GM12878 (cell line): ENCODE measurements at regions not wholly inside any gene's neighbourhood (a gene's known extent, or its start where the extent isn't known, plus 50 kb on each side); places are given as distances from the start of the nearest gene placed in this dataset.

Source experiments
- BACH1 ChIP-seq: fragments of 450-650 bp; IDR thresholded peaks from 2 replicates; pipeline ENCODE4 v1.6.1; 2017; ENCODE audit warnings: mild to moderate bottlenecking, borderline replicate concordance
- BCL3 ChIP-seq: IDR thresholded peaks from 2 replicates; pipeline ENCODE4 v1.6.1; 2011; ENCODE audit warnings: borderline replicate concordance, low read depth, mild to moderate bottlenecking, moderate library complexity, low read length; ENCODE audit not compliant: insufficient read depth, poor library complexity, severe bottlenecking
- CREB1 ChIP-seq: IDR thresholded peaks from 2 replicates; pipeline ENCODE4 v1.6.1; 2012; ENCODE audit warnings: low read depth, mild to moderate bottlenecking, inconsistent platforms
- EED ChIP-seq: sonication (generic); IDR thresholded peaks from 2 replicates; pipeline ENCODE4 v1.6.1; 2016; ENCODE audit warnings: antibody characterized with exemption, low read depth
- HCFC1 ChIP-seq: fragments of 150-350 bp; IDR thresholded peaks from 2 replicates; pipeline ENCODE4 v1.6.1; 2014; ENCODE audit warnings: low read length
- JUND ChIP-seq: IDR thresholded peaks from 2 replicates; pipeline ENCODE4 v1.6.1; 2012; ENCODE audit warnings: low read depth, mild to moderate bottlenecking, low read length, improper control_type of control experiment, moderate library complexity
- MTA3 ChIP-seq: IDR thresholded peaks from 2 replicates; pipeline ENCODE4 v1.6.1; 2012; ENCODE audit warnings: low read length, inconsistent platforms, borderline replicate concordance
- MXI1 ChIP-seq: fragments of 150-350 bp; IDR thresholded peaks from 2 replicates; pipeline ENCODE4 v1.6.1; 2011; ENCODE audit warnings: low read depth, mild to moderate bottlenecking, inconsistent platforms, low read length, improper control_type of control experiment
- NR2C1 ChIP-seq: fragments of 450-650 bp; IDR thresholded peaks from 2 replicates; pipeline ENCODE4 v1.6.1; 2017; ENCODE audit warnings: antibody characterized with exemption, mild to moderate bottlenecking, moderate library complexity
- PKNOX1 ChIP-seq: fragments of 450-650 bp; IDR thresholded peaks from 2 replicates; pipeline ENCODE4 v1.6.1; 2016; ENCODE audit warnings: mild to moderate bottlenecking
- RB1 ChIP-seq: fragments of 450-650 bp; formaldehyde crosslinking; IDR thresholded peaks from 2 replicates; pipeline ENCODE4 v1.6.1; 2017; ENCODE audit warnings: mild to moderate bottlenecking, borderline replicate concordance
- RCOR1 ChIP-seq: conservative IDR thresholded peaks from 2 replicates; pipeline ENCODE4 v1.6.1; 2012; ENCODE audit warnings: low read depth, low read length, improper control_type of control experiment
- REST ChIP-seq: IDR thresholded peaks from 2 replicates; pipeline ENCODE4 v1.6.1; 2012; ENCODE audit warnings: mild to moderate bottlenecking, low read depth, low read length
- SMAD5 ChIP-seq: IDR thresholded peaks from 2 replicates; pipeline ENCODE4 v1.6.1; 2016; ENCODE audit warnings: antibody characterized with exemption, low read depth
- SREBF1 ChIP-seq: IDR thresholded peaks from 2 replicates; pipeline ENCODE4 v1.6.1; 2012; ENCODE audit warnings: mild to moderate bottlenecking, low read length
- STAT1 ChIP-seq: fragments of 450-650 bp; conservative IDR thresholded peaks from 2 replicates; pipeline ENCODE4 v1.6.1; 2014; ENCODE audit warnings: antibody characterized with exemption, mild to moderate bottlenecking
- SUZ12 ChIP-seq: fragments of 200-600 bp; sonication (generic); IDR thresholded peaks from one replicate; pipeline ENCODE4 v1.6.1; 2018; ENCODE audit warnings: antibody characterized with exemption, mild to moderate bottlenecking; ENCODE audit not compliant: unreplicated experiment
- TAF1 ChIP-seq: IDR thresholded peaks from 2 replicates; pipeline ENCODE4 v1.6.1; 2011; ENCODE audit warnings: mild to moderate bottlenecking, low read depth, low read length, borderline replicate concordance
- YY1 ChIP-seq: IDR thresholded peaks from 2 replicates; pipeline ENCODE4 v1.6.1; 2011; ENCODE audit warnings: low read depth, mild to moderate bottlenecking, low read length
- ZBTB33 ChIP-seq: fragments of 450-650 bp; IDR thresholded peaks from 2 replicates; pipeline ENCODE4 v1.6.1; 2017; ENCODE audit warnings: mild to moderate bottlenecking
- ZNF274 ChIP-seq: IDR thresholded peaks from one replicate; pipeline ENCODE4 v1.8.0; 2011; ENCODE audit not compliant: insufficient read length, insufficient read depth
- ZSCAN29 ChIP-seq: fragments of 450-650 bp; IDR thresholded peaks from 2 replicates; pipeline ENCODE4 v1.6.1; 2017; ENCODE audit warnings: mild to moderate bottlenecking, moderate library complexity

- TF ChIP-seq ZSCAN29 (no peak; the same call in 1 of the 2 replicates), CREB1 (peak; percentile 87), REST (no peak), ZNF274 (no peak), STAT1 (0 out of 2 replicates have a peak, but pooled peaks have one; percentile 31), HCFC1 (no peak), NR2C1 (no peak), PKNOX1 (peak; percentile 97), EED (peak; percentile 63), RCOR1 (peak; percentile 19; the same call in 1 of the 2 replicates), BACH1 (peak; percentile 93), YY1 (0 out of 2 replicates have a peak, but pooled peaks have one; percentile 14), SUZ12 (no peak), SREBF1 (no peak), MTA3 (peak; percentile 81; the same call in 1 of the 2 replicates), JUND (peak; percentile 90), TAF1 (peak; percentile 14; the same call in 1 of the 2 replicates), MXI1 (peak; percentile 97), BCL3 (peak; percentile 86), SMAD5 (no peak), ZBTB33 (no peak), RB1 (peak; percentile 94; the same call in 1 of the 2 replicates)
These were observed 183.6 kb upstream of the NFE2L3 start (continued) for GRCh38 chr7:25968205-25968993.
